BJ (cell line): ENCODE measurements at regions not wholly inside any gene's neighbourhood (a gene's known extent, or its start where the extent isn't known, plus 50 kb on each side); places are given as distances from the start of the nearest gene placed in this dataset.

Experiments used
- CTCF ChIA-PET: fragments of 350-600 bp; formaldehyde crosslinking; extraction: SDS; loops from one replicate; lab custom pipeline; 2021; ENCODE audit warnings: antibody characterized with exemption, inconsistent platforms; lab: Yijun Ruan, JAX
- POLR2A ChIA-PET: fragments of 300-600 bp; sonication (Branson Sonifier 250); formaldehyde crosslinking; extraction: SDS; loops from one replicate; lab custom pipeline; 2021; ENCODE audit warnings: antibody characterized with exemption; lab: Charles Lee
- DNase-seq: peaks from one replicate; pipeline ENCODE4 v3.0.0-alpha.2; 2011; ENCODE audit warnings: low read depth
- H3K27me3 ChIP-seq: 2 replicates; pipeline ENCODE4 v1.6.0; 2011; ENCODE audit warnings: low read length; ENCODE audit not compliant: control insufficient read depth, insufficient read depth
- H3K36me3 ChIP-seq: 2 replicates; pipeline ENCODE4 v1.5.1; 2011; ENCODE audit warnings: low read length; ENCODE audit not compliant: control insufficient read depth, insufficient read depth
- H3K4me3 ChIP-seq: 2 replicates; pipeline ENCODE4 v1.5.1; 2011; ENCODE audit warnings: low read depth, mild to moderate bottlenecking, control low read depth, low read length
- TF ChIP-seq, protein P1 (sequence below): IDR thresholded peaks from 2 replicates; pipeline ENCODE4 v1.5.1; 2011; ENCODE audit warnings: low read depth, mild to moderate bottlenecking, control low read depth, inconsistent platforms, low read length, moderate library complexity; ENCODE audit not compliant: insufficient read depth

DNA sequence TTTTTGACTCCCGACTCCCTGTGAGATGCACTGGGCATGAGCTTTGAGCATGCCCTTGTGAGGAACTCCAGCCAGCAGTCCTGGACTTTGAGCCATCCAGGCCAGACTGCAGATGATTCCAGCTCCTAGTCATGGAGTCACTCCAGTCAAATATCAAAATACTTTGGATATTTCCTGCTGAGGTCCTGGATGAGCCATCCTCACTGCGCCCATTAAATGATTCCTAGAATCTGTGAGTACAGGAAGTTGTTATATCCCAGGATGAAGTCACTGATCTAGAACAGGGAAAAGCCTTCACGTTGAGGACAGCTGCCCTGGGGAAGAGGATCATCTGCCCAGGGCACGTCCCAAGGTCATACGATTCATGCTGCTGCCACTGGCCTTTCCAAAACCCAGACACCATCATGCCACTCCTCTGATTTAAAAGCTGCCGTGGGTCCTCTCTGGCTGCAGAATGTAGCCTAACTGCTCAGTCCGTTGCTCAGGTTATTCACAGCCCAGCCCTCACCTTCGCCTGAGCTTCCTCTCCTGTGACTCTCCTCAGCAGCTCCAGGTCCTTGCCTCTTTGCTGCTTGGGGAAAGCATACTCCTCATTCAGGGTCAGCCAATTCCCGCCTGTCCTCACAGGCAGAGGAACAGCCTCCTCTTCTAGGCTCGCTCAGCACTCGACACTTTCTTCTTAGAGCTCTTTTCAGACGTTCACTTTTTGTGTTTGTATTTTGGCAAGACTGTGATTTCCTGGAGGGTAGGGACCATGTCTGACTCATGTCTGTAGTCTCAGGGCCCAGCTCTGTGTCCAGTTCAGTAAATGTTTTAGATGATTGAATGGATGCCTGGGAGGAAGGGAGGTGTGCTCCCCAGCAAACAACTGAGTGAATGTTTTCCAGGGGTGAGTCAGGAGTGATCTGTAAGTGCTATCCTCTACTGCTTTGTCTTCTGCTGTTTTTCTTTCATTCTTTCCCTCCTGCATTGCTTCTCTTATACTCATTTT lies 157.8 kb downstream of the SNX10 start:
- Histone ChIP-seq H3K4me3 (no peak overlapping the region), H3K27me3 (no peaks in the 10 kb centered on the region), H3K36me3 (no peaks in the 10 kb centered on the region)
- TF ChIP-seq, protein P1, sequence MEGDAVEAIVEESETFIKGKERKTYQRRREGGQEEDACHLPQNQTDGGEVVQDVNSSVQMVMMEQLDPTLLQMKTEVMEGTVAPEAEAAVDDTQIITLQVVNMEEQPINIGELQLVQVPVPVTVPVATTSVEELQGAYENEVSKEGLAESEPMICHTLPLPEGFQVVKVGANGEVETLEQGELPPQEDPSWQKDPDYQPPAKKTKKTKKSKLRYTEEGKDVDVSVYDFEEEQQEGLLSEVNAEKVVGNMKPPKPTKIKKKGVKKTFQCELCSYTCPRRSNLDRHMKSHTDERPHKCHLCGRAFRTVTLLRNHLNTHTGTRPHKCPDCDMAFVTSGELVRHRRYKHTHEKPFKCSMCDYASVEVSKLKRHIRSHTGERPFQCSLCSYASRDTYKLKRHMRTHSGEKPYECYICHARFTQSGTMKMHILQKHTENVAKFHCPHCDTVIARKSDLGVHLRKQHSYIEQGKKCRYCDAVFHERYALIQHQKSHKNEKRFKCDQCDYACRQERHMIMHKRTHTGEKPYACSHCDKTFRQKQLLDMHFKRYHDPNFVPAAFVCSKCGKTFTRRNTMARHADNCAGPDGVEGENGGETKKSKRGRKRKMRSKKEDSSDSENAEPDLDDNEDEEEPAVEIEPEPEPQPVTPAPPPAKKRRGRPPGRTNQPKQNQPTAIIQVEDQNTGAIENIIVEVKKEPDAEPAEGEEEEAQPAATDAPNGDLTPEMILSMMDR, result no peak
- POLR2A ChIA-PET, result no interaction called here
- CTCF ChIA-PET, result interaction anchor here (1.1 to 1.5 kb wide), 2 partner anchors 10 to 72 kb away, joined by 3 to 4 read pairs; no protein-coding TSS in a partner anchor
- DNase-seq, result no peak

DNA sequence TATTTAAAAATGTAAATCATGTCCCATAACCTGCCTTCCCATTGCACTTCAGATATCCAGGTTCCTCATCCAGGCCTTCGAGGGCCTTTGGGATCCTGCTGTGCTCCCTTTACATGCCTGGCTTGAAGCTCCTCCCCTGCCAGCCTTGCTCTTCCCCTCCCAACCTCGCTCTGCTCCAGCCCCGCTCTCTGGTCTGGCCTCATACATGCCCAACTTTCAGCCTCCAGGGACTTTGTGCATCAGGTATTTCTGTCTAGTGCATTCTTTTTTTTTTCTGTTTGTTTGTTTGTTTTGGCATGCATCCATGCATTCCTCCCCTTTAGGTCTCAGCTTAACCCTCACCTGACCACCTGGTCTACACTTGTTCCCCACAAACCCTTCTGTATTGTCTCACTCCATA lies 160.3 kb downstream of the SNX10 start:
- H3K36me3 ChIP-seq, result no peaks in the 10 kb centered on the region
- no peaks in the 10 kb centered on the region for H3K27me3 ChIP-seq
- DNase-seq, result no peak
- TF ChIP-seq, protein P1, result no peak
- ChIA-PET CTCF (no interaction called here), POLR2A (no interaction called here)
- no peak overlapping the region for H3K4me3 ChIP-seq

DNA sequence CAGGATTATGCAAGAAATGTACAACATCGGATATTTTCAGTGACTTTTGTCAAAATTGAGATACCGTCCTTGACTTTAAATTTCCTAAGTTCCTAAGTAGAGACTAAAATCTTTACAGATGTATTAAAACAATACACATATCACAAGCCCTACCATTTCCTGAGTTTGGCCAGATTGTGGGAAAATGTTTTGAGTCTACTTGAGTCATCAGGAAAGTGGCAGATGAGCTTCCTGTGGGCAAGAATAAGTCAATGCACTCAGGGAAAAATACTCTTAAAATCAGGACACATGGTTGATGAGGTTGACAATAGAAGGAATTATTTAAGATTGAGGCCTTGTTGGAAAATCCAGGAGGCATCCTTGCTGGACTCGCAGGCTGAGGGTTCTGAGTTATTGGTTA lies 162.5 kb downstream of the SNX10 start:
- TF ChIP-seq, protein P1, result no peak
- H3K27me3 ChIP-seq, result no peaks in the 10 kb centered on the region
- no peaks in the 10 kb centered on the region for H3K36me3 ChIP-seq
- ChIA-PET CTCF (interaction anchor here (1.1 kb wide), 2 partner anchors 34 to 557 kb away, joined by 3 to 4 read pairs; no protein-coding TSS in a partner anchor), POLR2A (no interaction called here)
- DNase-seq, result no peak
- H3K4me3 ChIP-seq, result no peak overlapping the region

DNA sequence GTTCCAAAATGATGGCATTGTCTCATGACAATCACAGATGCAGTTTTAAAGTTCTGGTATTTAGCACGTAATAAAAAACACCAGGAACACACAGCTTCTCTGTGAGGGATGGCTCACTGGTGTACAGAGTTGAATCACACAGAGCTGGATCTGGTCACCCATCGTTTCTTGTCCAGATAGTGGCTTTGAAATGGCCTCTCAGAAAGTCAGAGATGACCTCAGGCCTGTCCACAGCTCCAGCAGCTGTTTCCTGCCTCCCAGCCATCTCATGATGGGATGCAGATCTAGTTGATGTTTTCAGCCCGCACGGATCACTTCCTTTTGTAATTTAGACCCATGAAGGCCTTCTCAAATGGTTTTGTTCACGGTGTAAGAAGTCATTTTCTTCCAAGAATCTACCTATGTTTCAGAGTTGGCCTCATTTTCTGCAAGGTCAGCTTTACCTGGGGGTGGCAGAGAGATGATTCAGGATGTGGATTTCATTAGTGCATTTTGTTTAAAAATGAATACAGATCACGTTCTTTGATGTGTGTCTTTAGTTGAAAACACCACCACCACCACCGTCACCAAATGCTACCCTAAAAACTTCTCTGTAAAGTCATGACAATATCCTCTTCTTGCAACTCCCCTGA lies 166.2 kb downstream of the SNX10 start:
- H3K4me3 ChIP-seq, result no peak overlapping the region
- TF ChIP-seq, protein P1, result no peak
- H3K27me3 ChIP-seq, result no peaks in the 10 kb centered on the region
- no peaks in the 10 kb centered on the region for H3K36me3 ChIP-seq
- ChIA-PET CTCF (no interaction called here), POLR2A (no interaction called here)
- no peak for DNase-seq

DNA sequence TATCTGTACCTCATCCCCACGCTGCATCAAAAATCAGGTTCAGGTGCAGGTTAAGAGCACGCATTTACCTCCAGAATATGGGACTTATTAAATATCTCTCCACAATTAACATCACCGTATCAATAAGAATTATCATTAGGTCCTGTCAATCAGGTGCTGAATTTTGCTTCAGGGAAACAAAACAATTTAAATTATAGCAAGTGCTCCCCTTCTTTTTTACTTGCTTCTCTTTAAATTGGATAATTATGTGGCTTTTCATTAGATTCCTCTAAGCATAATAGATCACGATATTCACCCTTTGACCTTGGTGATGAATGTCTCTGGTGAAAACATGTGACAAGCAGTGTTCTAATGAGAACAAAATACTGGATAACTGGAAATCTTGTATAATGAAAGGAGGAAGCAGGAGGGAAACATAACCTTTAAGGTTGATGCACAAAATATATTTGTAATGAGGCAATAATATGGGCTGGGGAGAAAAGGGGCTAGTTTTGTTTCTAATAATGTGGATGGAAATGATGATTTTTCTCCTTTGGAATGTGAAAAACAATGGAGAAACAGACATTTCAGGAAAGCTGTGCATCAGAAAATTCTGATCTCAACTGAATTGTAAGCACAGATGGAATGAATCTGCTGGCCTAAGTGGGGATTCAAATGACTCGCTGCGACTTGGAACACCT lies 166.9 kb downstream of the SNX10 start:
- Histone ChIP-seq H3K36me3 (no peaks in the 10 kb centered on the region), H3K27me3 (no peaks in the 10 kb centered on the region), H3K4me3 (no peak overlapping the region)
- ChIA-PET CTCF (no interaction called here), POLR2A (no interaction called here)
- DNase-seq, result no peak
- TF ChIP-seq, protein P1, result no peak
